ENCODE measurements at regions not wholly inside any gene's neighbourhood (a gene's known extent, or its start where the extent isn't known, plus 50 kb on each side); places are given as distances from the start of the nearest gene placed in this dataset.

- BruUV-seq (replicated peaks): no TSS peak
- CTCF ChIA-PET: no interaction called here
These were observed 96.3 kb upstream of the IMMP2L start for GRCh38 chr7:111658546-111658945.

DNA sequence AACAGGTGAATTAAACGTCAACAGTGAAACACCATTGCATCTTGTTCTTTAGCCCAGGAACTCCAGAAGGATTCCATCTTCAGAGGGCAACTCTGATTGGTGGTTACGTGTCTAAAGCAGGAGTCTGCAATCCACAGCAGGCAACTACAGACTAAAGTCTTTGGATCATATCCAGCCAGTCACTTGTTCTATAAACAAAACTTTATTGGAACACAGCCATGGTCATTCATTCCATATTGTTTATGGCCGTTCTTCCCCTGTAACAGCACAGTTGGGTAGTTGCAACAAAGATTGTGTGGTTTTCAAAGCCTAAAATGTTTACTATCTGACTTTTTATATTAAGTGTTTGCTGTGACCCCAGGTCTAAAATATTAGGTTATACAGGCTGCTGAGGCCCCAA is 94.7 kb upstream of the IMMP2L start:
- H3K4me3 ChIP-seq (ENCODE audit: low read depth, low read length, poor library complexity, severe bottlenecking): no peak overlapping the region
- ChIA-PET CTCF (no interaction called here), POLR2A (ENCODE audit: low non-redundant PET) (no interaction called here)
- intact Hi-C loops (cut with micrococcal nuclease; ENCODE audit: unreplicated experiment): no loop called here
- H3K4me1 ChIP-seq (ENCODE audit: insufficient read depth, low read length, poor library complexity, severe bottlenecking): no peaks in the 10 kb centered on the region
- DNase-seq (ENCODE audit: low spot score): no peak
- no peak overlapping the region for H3K27ac ChIP-seq (ENCODE audit: low read depth, low read length, poor library complexity, severe bottlenecking)
- no TSS peak for BruUV-seq (replicated peaks)
- TF ChIP-seq, protein P1, sequence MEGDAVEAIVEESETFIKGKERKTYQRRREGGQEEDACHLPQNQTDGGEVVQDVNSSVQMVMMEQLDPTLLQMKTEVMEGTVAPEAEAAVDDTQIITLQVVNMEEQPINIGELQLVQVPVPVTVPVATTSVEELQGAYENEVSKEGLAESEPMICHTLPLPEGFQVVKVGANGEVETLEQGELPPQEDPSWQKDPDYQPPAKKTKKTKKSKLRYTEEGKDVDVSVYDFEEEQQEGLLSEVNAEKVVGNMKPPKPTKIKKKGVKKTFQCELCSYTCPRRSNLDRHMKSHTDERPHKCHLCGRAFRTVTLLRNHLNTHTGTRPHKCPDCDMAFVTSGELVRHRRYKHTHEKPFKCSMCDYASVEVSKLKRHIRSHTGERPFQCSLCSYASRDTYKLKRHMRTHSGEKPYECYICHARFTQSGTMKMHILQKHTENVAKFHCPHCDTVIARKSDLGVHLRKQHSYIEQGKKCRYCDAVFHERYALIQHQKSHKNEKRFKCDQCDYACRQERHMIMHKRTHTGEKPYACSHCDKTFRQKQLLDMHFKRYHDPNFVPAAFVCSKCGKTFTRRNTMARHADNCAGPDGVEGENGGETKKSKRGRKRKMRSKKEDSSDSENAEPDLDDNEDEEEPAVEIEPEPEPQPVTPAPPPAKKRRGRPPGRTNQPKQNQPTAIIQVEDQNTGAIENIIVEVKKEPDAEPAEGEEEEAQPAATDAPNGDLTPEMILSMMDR (conservative IDR thresholded peaks at IDR 0.05; ENCODE audit: low read depth, low read length): no peak
- no peak for TF ChIP-seq EZH2 (IDR thresholded peaks at IDR 0.05; ENCODE audit: borderline replicate concordance, low read depth, low read length, poor library complexity, severe bottlenecking)
- no peaks in the 10 kb centered on the region for H3K36me3 ChIP-seq (ENCODE audit: insufficient read depth, low read length, poor library complexity, severe bottlenecking)
- H3K9me3 ChIP-seq (ENCODE audit: low read depth, low read length, poor library complexity, severe bottlenecking): no peaks in the 10 kb centered on the region
- no peaks in the 10 kb centered on the region for H3K27me3 ChIP-seq (replicated peaks; ENCODE audit: insufficient read depth, low read depth, low read length, poor library complexity)

More at GRCh38 chr7:111658546-111658945, 96.3 kb upstream of the IMMP2L start:
- Histone ChIP-seq H3K4me1 (ENCODE audit: insufficient read depth, low read length, poor library complexity, severe bottlenecking) (no peaks in the 10 kb centered on the region), H3K27me3 (replicated peaks; ENCODE audit: insufficient read depth, low read depth, low read length, poor library complexity) (no peaks in the 10 kb centered on the region), H3K9me3 (ENCODE audit: low read depth, low read length, poor library complexity, severe bottlenecking) (no peaks in the 10 kb centered on the region), H3K27ac (ENCODE audit: low read depth, low read length, poor library complexity, severe bottlenecking) (no peak overlapping the region), H3K36me3 (ENCODE audit: insufficient read depth, low read length, poor library complexity, severe bottlenecking) (no peaks in the 10 kb centered on the region), H3K4me3 (ENCODE audit: low read depth, low read length, poor library complexity, severe bottlenecking) (no peak overlapping the region)
- DNase-seq (ENCODE audit: low spot score): no peak
- POLR2A ChIA-PET (ENCODE audit: low non-redundant PET): no interaction called here
- intact Hi-C loops (cut with micrococcal nuclease; ENCODE audit: unreplicated experiment): no loop called here
- TF ChIP-seq, protein P1 (conservative IDR thresholded peaks at IDR 0.05; ENCODE audit: low read depth, low read length): no peak
- TF ChIP-seq EZH2 (IDR thresholded peaks at IDR 0.05; ENCODE audit: borderline replicate concordance, low read depth, low read length, poor library complexity, severe bottlenecking): no peak

- no peak for TF ChIP-seq EZH2 (IDR thresholded peaks at IDR 0.05; ENCODE audit: borderline replicate concordance, low read depth, low read length, poor library complexity, severe bottlenecking)
- TF ChIP-seq, protein P1 (conservative IDR thresholded peaks at IDR 0.05; ENCODE audit: low read depth, low read length): no peak
- H3K36me3 ChIP-seq (ENCODE audit: insufficient read depth, low read length, poor library complexity, severe bottlenecking): no peaks in the 10 kb centered on the region
- no peaks in the 10 kb centered on the region for H3K27me3 ChIP-seq (replicated peaks; ENCODE audit: insufficient read depth, low read depth, low read length, poor library complexity)
- H3K27ac ChIP-seq (ENCODE audit: low read depth, low read length, poor library complexity, severe bottlenecking): no peak overlapping the region
- intact Hi-C loops (cut with micrococcal nuclease; ENCODE audit: unreplicated experiment): no loop called here
- BruUV-seq (replicated peaks): no TSS peak
- ChIA-PET CTCF (no interaction called here), POLR2A (ENCODE audit: low non-redundant PET) (no interaction called here)
- DNase-seq (ENCODE audit: low spot score): peak; percentile 49
- no peaks in the 10 kb centered on the region for H3K9me3 ChIP-seq (ENCODE audit: low read depth, low read length, poor library complexity, severe bottlenecking)
- H3K4me1 ChIP-seq (ENCODE audit: insufficient read depth, low read length, poor library complexity, severe bottlenecking): peaks cover 8% of the 10 kb centered on the region
- no peak overlapping the region for H3K4me3 ChIP-seq (ENCODE audit: low read depth, low read length, poor library complexity, severe bottlenecking)
These were observed 92.1 kb upstream of the IMMP2L start for GRCh38 chr7:111654343-111654742.
